Spleen (tissue), 11 donors: ENCODE measurements at regions not wholly inside any gene's neighbourhood (a gene's known extent, or its start where the extent isn't known, plus 50 kb on each side); places are given as distances from the start of the nearest gene placed in this dataset.

ENCODE experiments used
- DNase-seq: peaks from one replicate; pipeline ENCODE4 v3.0.0-alpha.2; 2020
- H3K27ac ChIP-seq, 8 donors: fragments of 200-600 bp; sonication (generic) in 7 of 8; 1 replicate in 4 of 8; 2 replicates in 4 of 8; pipeline versions ENCODE4 v1.5.0 to v1.8.0; 2016 to 2021; ENCODE audit warnings: inconsistent platforms in 4 of 8, mild to moderate bottlenecking in 4 of 8, moderate library complexity in 1 of 8
- H3K27me3 ChIP-seq, 7 donors: fragments of 200-600 bp; sonication (generic) in 6 of 7; replicated peaks in 1 of 7; 1 replicate in 4 of 7; 2 replicates in 3 of 7; pipeline versions ENCODE4 v1.5.0 to v1.8.0; 2016 to 2021; ENCODE audit warnings: inconsistent platforms in 3 of 7, mild to moderate bottlenecking in 1 of 7
- H3K36me3 ChIP-seq, 6 donors: fragments of 200-600 bp; sonication (generic) in 5 of 6; 1 replicate in 4 of 6; 2 replicates in 2 of 6; pipeline versions ENCODE4 v1.5.0 to v1.8.0; 2016 to 2021; ENCODE audit warnings: inconsistent platforms in 2 of 6
- H3K4me1 ChIP-seq, 6 donors: fragments of 200-600 bp; sonication (generic) in 5 of 6; 1 replicate in 3 of 6; 2 replicates in 3 of 6; pipeline versions ENCODE4 v1.5.0 to v1.8.0; 2016 to 2021; ENCODE audit warnings: inconsistent platforms in 3 of 6
- H3K4me3 ChIP-seq, 8 donors: fragments of 200-600 bp; sonication (generic) in 7 of 8; 1 replicate in 4 of 8; 2 replicates in 4 of 8; pipeline versions ENCODE4 v1.5.0 to v1.8.0; 2016 to 2021; ENCODE audit warnings: inconsistent platforms in 4 of 8, mild to moderate bottlenecking in 4 of 8, moderate library complexity in 2 of 8
- H3K9me3 ChIP-seq, 8 donors: fragments of 200-600 bp; sonication (generic) in 7 of 8; 1 replicate in 4 of 8; 2 replicates in 4 of 8; pipeline versions ENCODE4 v1.5.0 to v1.8.0; 2016 to 2021; ENCODE audit warnings: inconsistent platforms in 4 of 8
- CTCF ChIP-seq, 11 experiments: fragments of 200-600 bp in 7 of 11; fragments of 450-650 bp in 4 of 11; sonication (generic) in 4 of 11; IDR thresholded peaks in 8 of 11; conservative IDR thresholded peaks in 3 of 11; 1 replicate in 7 of 11; 2 replicates in 4 of 11; pipeline versions ENCODE4 v1.4.0 to v1.8.0; 2016 to 2021; ENCODE audit warnings: antibody characterized with exemption in 11 of 11, inconsistent platforms in 4 of 11, mild to moderate bottlenecking in 1 of 11
- POLR2A ChIP-seq, 3 donors: fragments of 450-650 bp; IDR thresholded peaks; one replicate each; pipeline ENCODE4 v1.5.1; 2017; ENCODE audit warnings: antibody characterized with exemption in 3 of 3, mild to moderate bottlenecking in 1 of 3
- POLR2AphosphoS5 ChIP-seq, 3 donors: sonication (generic); formaldehyde crosslinking; IDR thresholded peaks; one replicate each; pipeline ENCODE4 v1.5.1; 2017; ENCODE audit warnings: antibody characterized with exemption in 3 of 3
- WGBS, 5 donors: extraction: QIAGEN DNeasy Blood & Tissue Kit in 3 of 5; methylation state at CpG; one replicate each; pipeline versions ENCODE4 v1.1.5 to v1.1.7; 2013 to 2018; 5-methylcytosine and 5-hydroxymethylcytosine counted together
- intact Hi-C: fragments of 100-400 bp; cut with DNase I; formaldehyde crosslinking; loops from one replicate; pipeline ENCODE4 v1.15.0; 2023; ENCODE audit warnings: low total_unique reads
- donor health status: healthy with polysubstance abuse.
- donor health status: DM: no; HTN: no; CAD: no; lungs with moderate emphysema.
- donor health status: DM: no; HTN: no; CAD: no.
- donor health status: Bipolar disorder and iron deficiency.
- donor health status: healthy.
- donor health status: DM: no; HTN: no; CAD: no.
- donor health status: DM: yes; HTN: yes; CAD: no.

GRCh38 chr12:19894803-19895202 lies 455.5 kb downstream of the AEBP2 start:
- Histone ChIP-seq H3K27me3 (no peaks in the 10 kb centered on the region), H3K4me1 (no peaks in the 10 kb centered on the region), H3K9me3 (peaks cover 0 to 7% (median 0%) of the 10 kb centered on the region in 8 donors), H3K4me3 (no peak overlapping the region), H3K36me3 (no peaks in the 10 kb centered on the region), H3K27ac (no peak overlapping the region)
- TF ChIP-seq POLR2AphosphoS5 (IDR thresholded peaks at IDR 0.05) (no peak), POLR2A (IDR thresholded peaks at IDR 0.05) (no peak), CTCF (IDR thresholded peaks at IDR 0.05 in 8 of 11, conservative IDR thresholded peaks at IDR 0.05 in 3 of 11) (no peak)
- intact Hi-C loops = no loop called here
- DNase-seq = no peak
- whole genome bisulfite sequencing, 5 donors = 57 to 76% (median 67%) methylated on average over 5 of the region's 5 CpGs

DNA sequence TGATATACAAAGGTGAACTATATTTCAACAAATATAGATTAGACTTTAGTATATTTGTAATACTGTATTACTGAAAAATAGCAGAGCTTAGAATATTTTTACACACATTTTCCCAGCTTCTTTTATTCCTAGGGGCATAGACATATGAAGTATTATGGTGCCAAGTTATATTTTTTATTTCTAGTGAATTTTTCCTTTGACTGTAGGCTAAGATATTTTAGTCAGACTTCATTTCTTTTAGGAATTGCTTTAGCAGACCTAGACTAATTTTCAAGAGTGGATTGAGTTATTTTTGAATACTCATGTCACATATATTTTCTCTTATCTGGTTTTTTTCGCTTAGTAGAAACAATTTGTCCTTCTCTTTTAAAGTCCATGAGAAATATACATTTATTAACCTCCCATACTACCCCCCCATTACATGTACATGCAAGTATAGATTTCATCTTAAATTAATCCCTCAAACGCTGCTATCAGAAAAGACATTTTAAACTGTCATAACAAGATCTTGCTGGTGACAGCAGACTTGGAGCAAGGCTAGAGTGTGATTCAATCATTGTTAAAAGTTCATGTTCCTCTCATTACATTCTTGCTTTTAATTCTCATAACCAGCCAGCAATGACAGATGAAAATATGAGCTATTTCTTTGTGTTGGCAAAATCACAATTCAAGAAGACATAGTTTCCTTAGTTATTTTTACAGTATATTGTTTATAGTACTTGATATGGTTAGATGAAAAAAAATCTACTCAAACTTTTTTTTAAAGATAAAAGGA lies 456.1 kb downstream of the AEBP2 start:
- no peaks in the 10 kb centered on the region for H3K36me3 ChIP-seq
- peaks cover 0 to 9% (median 0%) of the 10 kb centered on the region in 8 donors for H3K9me3 ChIP-seq
- 65 to 91% (median 76%) methylated on average over 2 of the region's 2 CpGs for WGBS, 5 donors
- no peaks in the 10 kb centered on the region for H3K4me1 ChIP-seq
- no peak overlapping the region for H3K27ac ChIP-seq
- intact Hi-C loops = no loop called here
- H3K27me3 ChIP-seq = no peaks in the 10 kb centered on the region
- no peak for TF ChIP-seq CTCF (IDR thresholded peaks at IDR 0.05 in 8 of 11, conservative IDR thresholded peaks at IDR 0.05 in 3 of 11)
- TF ChIP-seq POLR2AphosphoS5 (IDR thresholded peaks at IDR 0.05) = no peak
- TF ChIP-seq POLR2A (IDR thresholded peaks at IDR 0.05) = no peak
- DNase-seq = no peak
- no peak overlapping the region for H3K4me3 ChIP-seq

- Histone ChIP-seq H3K4me3 (no peak overlapping the region), H3K9me3 (peaks cover 0 to 9% (median 0%) of the 10 kb centered on the region in 8 donors), H3K27me3 (no peaks in the 10 kb centered on the region), H3K4me1 (no peaks in the 10 kb centered on the region), H3K36me3 (no peaks in the 10 kb centered on the region), H3K27ac (no peak overlapping the region)
- no peak for TF ChIP-seq POLR2AphosphoS5 (IDR thresholded peaks at IDR 0.05)
- no peak for TF ChIP-seq CTCF (IDR thresholded peaks at IDR 0.05 in 8 of 11, conservative IDR thresholded peaks at IDR 0.05 in 3 of 11)
- no peak for TF ChIP-seq POLR2A (IDR thresholded peaks at IDR 0.05)
- intact Hi-C loops = no loop called here
- WGBS, 5 donors = 87 to 100% (median 93%) methylated on average over 1 of the region's 1 CpG
- DNase-seq = no peak
These were observed 456.7 kb downstream of the AEBP2 start for GRCh38 chr12:19896041-19896440.

- H3K4me1 ChIP-seq = no peaks in the 10 kb centered on the region
- H3K36me3 ChIP-seq = no peaks in the 10 kb centered on the region
- H3K27ac ChIP-seq = no peak overlapping the region
- H3K9me3 ChIP-seq = peaks cover 0 to 9% (median 0%) of the 10 kb centered on the region in 8 donors
- no peak for DNase-seq
- intact Hi-C loops = no loop called here
- no peak for TF ChIP-seq POLR2AphosphoS5 (IDR thresholded peaks at IDR 0.05)
- no peak overlapping the region for H3K4me3 ChIP-seq
- WGBS, 5 donors = 59 to 81% (median 71%) methylated on average over 3 of the region's 3 CpGs
- H3K27me3 ChIP-seq = no peaks in the 10 kb centered on the region
These were observed 457.2 kb downstream of the AEBP2 start for GRCh38 chr12:19896534-19896933.
